Activated CD8-positive, alpha-beta memory T cell treated with anti-CD3 and anti-CD28 coated beads for 36 hours (primary cell): ENCODE measurements at regions not wholly inside any gene's neighbourhood (a gene's known extent, or its start where the extent isn't known, plus 50 kb on each side); places are given as distances from the start of the nearest gene placed in this dataset.

Experiments used
- CTCF ChIA-PET: fragments of 350-600 bp; sonication (Branson Sonifier 250); formaldehyde crosslinking; loops from one replicate; lab custom pipeline; 2021; ENCODE audit warnings: antibody characterized with exemption; lab: Charles Lee
- POLR2A ChIA-PET: fragments of 350-600 bp; sonication (Branson Sonifier 250); formaldehyde crosslinking; loops from one replicate; lab custom pipeline; 2021; ENCODE audit warnings: antibody characterized with exemption; lab: Charles Lee

DNA sequence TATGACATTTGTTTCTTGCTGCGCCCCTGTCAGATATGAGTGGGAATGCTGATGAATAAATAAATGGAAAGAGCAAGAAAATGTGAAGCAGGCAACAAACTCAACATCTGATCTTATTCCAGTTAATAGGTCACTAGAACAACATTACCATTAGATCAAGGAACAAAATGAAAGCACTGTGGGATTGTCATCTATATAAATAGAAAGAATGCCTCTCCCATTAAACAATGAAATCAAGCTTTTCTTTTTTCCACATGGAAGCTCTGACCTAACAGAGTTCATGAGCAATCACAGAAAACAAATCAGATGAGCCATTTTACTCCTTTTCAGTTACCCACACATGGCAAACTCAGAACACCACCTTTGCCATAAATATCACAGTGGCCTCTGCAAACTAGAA lies 354.8 kb downstream of the SUCLA2 start:
- ChIA-PET POLR2A (no interaction called here), CTCF (no interaction called here)

DNA sequence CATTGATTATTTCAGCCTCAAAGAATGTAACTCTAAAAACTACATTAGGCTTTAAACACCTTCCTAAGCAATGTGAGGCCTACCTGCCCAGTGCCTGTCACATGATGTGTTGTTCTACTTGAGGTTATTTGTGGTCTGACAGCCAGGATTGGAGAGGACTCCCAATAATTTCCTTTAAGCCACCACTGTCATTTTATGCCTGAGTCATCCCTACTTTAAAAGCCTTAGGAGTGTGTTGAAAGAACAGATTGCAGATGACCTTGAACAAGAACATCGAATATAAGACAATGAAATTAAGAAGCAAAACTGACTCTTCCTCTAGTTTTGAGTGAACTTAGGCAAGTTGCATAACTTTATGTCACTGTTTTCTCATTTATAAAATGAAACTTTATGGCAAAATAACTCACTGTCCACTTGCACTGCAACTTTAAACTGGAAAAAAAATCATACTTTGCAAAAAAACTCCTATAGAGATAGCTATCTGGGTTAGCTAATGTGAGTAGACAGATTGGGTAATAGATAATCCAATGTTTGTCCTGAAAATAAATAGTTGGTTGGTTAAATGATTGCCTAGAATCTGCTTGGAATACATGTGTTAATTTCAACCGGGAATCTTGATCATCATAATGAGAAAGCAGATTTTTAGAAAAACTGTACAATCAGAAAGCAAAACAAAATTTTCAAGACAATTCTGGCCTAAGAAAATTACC lies 361.2 kb downstream of the SUCLA2 start:
- POLR2A ChIA-PET = no interaction called here
- CTCF ChIA-PET = no interaction called here

DNA sequence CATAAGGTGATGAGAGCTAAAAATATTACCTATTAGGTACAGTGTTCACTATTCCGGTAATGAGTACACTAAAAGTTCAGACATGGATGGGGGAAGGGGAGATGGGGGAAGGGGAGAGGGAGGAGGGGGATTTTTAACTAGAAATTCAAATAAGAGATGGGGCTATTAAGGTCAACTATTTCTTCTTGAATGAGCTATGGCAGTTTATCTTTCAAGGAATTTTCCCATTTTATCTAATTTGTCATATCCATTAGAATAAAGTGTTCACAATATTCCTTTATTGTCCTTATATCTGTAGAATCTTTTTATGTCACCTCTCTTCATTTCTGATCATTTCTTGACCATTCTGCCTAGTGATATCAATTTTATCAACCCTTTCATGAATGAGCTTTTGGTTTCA lies 362.4 kb downstream of the SUCLA2 start:
- ChIA-PET POLR2A (no interaction called here), CTCF (no interaction called here)

DNA sequence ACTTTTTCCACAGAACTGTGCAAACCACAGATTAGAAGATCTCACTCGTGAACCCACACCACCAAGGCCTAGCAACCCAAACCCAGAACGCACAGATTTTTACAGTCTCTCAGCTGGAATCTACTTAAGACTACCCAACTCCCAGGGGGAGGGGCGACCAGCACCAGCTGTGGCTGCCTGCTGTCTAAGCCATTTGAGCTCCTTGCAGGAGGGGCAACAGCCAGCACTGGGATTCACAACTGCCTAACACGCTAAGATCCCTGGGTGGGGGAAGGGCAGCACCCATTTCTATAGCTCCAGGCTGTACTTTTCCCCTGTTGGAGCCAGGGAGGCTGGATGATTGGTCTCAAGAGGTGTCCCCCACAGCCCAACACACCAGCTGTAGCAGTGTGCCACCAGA lies 368.8 kb downstream of the SUCLA2 start:
- ChIA-PET POLR2A (no interaction called here), CTCF (no interaction called here)

DNA sequence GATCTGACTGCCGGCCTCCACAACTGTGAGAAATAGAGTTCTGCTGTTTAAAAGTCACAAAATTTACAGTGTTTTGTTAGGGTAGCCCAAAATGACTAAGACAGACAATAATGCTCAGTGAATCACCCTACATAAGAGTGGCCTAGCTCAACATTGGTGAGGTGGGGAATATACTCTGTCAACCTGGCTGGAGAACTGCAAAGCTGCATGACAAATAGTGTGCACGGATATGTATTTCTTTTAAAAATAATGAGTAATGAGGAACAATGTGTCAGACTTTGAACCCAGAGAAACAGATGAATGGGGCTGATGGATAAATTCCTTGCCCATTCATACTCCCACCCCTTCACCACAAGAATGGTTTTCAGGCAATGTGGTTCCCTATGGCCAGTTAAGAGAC lies 372.4 kb downstream of the SUCLA2 start:
- ChIA-PET CTCF (no interaction called here), POLR2A (no interaction called here)

DNA sequence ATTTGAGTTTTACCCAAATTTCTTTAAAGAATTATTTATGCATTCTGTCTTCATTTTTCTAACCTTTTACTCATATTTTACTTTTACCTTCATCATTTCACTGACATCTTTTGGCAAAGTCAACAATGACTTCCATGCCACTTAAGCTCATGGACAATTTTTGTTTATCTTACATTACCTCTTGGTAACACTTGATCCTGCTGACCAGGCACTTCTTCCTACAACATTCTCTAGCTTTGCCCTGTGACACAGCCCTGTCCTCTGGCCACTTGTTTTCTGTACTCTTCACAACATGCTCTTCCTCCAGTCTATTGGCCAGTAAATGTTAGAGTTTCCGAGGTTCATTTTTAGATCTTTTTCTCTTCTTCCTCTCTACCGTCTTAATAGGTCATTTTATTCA lies 377.2 kb downstream of the SUCLA2 start:
- ChIA-PET CTCF (no interaction called here), POLR2A (no interaction called here)

DNA sequence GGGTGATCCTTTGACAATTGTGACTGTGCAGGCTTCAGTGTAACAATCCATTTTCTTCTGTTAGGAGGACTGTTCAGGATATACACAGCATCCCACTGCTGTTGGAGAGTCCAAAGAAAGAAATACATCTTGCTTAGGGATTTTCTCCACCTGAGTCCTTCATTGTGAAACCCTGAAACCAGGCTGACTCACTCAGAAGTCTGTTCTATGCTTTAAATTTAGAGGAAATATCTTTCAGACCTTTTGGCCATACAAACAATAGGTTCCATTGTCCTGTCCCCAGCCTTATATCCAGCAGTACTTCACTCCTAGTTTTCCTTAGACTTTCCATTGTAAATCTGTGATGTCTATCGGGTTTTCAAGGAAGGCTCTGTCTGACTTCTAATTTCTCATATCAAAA lies 379.1 kb downstream of the SUCLA2 start:
- CTCF ChIA-PET = no interaction called here
- POLR2A ChIA-PET = no interaction called here

DNA sequence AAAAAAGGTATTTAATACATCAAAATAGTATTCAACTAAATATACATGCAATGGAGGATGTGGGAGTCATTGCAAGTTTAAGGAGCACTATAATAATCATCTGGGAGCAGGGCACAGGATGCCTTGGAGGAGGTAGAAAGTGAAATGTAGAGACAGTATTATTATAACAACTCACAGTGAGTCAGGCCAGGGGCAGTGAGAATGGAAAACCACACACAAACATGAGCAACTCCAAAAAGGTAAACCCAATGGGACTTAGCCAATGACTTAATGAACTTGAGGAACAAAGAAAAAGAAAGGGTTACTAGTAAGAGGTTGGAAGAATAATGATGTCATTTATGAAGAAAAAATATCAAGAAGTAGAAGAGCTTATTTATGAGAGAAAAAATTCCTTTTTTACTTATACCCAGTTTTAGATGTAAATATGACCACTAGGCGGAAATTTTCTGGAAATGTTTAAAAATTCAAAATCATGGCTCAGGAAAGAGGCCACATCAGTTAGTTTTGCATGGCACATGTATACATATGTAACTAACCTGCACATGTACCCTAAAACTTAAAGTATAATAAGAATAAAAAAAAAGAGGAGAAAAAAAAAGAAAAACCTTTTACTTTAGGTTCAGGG lies 389.3 kb downstream of the SUCLA2 start:
- ChIA-PET CTCF (no interaction called here), POLR2A (no interaction called here)

DNA sequence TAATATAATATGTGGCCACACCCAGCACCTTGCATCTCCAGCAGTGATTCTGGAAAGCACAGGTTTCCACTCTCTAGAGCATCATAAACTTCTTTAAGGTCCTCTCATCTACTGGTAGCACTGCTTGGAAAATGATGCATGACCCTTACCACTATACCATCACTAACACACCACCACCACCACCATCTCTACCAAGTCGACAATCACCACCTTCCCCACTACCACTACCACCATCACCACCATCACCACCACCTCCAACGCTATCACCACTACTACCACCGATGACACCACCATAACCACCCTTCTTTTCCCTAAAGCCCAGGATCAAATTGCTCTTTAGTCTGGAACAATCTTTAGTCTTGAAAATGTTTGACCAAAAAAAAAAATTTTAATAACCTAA lies 390.4 kb downstream of the SUCLA2 start:
- POLR2A ChIA-PET = no interaction called here

DNA sequence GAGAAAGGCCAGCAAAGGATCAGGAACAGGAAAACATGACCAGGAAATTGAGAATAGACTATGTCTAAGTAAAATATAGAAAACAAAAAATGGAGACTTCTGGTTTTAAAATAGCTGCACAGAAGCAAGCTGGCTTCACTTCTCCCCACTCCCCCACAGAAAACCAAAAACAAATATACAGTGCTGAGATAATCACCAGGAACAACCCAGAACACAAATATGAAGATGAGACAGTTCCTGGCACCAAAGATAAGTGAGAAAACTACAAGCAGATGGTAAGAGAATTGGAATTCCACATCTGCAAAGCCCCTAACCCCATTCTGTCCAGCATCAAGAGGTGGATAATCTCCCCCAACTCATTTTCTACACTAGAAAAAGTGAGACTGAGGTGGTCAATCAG lies 397.7 kb downstream of the SUCLA2 start:
- CTCF ChIA-PET = no interaction called here
- POLR2A ChIA-PET = no interaction called here

More for the DNA sequence above, 390.4 kb downstream of the SUCLA2 start:
- CTCF ChIA-PET = no interaction called here

DNA sequence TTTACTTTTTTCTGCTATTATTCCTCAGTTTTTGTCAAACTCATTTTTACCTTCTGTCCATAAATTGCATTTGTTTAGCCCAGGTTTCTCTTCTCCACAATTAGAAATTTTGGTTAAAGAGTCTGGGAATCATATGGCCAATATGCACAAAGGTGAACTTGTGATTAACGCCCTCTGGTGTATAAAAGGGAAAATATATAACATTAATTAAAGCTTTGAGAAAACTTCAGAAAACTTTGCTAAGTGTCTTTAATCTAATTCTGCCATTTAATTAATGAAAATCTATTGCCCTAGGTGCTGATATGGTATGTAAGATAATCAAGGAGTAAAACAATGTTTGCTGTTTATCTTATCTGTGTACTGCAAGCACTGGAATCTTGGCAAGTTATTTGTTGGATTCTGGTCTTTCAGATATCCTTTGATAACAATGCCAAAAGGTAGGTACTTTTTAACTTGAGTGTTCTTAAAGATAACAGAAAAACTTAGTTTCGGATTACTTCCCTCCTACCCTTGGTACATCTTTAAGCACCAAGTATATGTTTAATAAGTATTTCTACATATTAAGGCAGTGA lies 402.6 kb downstream of the SUCLA2 start:
- ChIA-PET POLR2A (no interaction called here), CTCF (no interaction called here)

DNA sequence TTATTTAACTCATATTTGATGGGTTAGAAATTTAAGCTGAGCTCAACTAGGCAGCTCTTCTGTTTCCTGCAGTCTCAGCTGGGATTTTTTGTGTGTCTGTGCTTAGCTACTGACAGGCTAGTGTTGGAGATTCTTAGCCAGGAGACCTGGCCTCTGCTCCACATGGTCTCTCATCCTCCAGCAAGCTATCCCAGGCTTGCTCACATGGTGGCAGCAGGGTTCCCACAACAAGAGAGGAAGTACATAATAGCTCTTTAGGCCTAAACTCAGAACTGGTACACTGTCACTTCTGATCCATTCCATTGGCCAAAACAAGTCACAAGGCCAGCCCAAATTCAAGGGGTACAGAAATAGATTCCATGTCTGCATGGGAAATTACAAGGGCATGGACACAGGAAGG lies 406.2 kb downstream of the SUCLA2 start:
- ChIA-PET CTCF (no interaction called here), POLR2A (no interaction called here)

DNA sequence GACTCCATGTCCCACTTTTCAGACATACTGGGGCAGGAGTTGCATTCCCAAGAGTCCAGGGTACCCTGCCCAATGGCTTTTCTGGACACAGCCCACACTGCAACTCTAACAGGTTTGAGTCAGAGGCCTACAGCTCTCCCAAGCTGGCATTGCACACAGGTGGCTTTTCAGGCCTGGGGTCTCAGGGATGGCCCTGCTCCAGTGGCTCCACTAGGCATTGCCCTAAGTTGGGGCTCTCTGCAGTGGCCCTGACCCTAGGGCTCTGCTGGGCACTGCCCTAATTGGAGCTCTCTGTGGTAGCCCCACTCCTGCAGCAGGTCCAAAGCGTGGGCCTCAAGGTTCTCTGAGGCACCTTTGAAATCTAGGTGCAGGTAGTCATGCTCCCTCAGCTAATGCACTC lies 408.8 kb downstream of the SUCLA2 start:
- ChIA-PET POLR2A (no interaction called here), CTCF (no interaction called here)

DNA sequence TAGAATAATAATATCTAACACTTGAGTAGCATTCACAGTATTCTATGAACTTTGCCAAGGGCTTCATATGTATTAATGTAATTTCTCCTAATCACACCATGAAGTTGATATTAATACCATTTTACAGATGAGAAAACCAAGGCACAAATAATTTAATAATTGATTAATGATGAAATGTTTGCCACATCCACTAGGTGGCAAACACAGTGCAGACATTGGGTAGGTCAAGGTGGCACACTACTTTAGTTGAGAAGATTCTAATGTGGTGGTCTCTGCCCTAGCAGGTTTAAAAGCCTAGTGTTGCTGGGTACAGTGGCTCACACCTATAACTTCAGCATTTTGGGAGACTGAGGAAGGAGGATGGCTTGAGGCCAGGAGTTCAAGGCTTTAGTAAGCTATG lies 412.4 kb downstream of the SUCLA2 start:
- CTCF ChIA-PET = no interaction called here
- POLR2A ChIA-PET = no interaction called here

DNA sequence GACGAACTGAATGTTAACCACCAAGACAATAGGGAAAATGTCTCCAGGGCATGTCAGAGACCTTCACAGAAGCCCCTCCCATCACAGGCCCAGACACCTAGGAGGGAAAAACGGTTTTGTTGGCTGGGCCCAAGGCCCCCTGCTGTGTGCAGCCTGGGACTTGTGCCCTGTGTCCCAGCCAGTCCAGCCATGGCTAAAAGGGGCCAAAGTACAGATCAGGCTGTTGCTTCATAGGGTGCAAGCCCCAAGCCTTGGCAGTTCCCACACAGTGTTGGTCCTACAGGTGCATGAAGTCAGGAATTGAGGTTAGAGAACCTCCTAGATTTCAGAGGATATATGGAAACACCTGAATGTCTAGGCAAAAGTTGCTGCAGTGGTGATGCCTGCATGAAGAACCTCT lies 428.7 kb downstream of the SUCLA2 start:
- ChIA-PET CTCF (no interaction called here), POLR2A (no interaction called here)

DNA sequence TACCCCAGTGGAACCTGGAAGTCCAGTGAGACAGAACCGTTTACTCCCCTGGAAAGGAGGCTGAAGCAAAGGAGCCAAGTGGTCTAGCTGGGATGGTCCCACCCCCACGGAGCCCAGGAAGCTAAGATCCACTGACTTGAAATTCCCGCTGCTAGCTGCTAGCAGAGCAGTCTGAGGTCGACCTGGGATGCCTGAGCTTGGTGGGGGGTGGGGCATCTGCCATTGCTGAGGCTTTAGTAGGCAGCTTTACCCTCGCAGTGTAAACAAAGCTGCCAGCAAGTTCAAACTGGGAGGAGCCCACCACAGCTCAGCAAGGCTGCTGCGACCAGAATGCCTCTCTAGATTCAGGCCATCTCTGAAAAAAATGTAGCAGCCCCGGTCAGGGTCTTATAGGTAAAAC lies 437.0 kb downstream of the SUCLA2 start:
- CTCF ChIA-PET = no interaction called here
- POLR2A ChIA-PET = no interaction called here

DNA sequence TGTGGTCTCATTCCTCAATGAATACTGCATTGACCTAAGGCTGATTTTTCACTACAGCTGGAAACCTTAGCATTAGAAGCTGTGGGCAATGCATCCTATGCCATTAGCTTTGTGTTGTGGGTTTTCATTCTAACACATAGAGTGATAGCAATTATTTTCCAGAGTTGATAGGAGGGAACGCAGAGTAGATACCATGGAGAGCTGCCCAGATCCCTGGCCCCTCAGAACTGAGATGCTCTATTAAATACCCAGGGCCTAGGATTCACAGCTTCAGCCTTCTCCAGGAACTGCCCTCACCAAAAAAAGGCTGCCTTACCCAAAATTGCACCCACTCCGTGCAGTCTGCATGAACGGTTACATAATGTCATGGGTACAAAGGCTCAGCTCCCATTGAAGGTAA lies 444.4 kb downstream of the SUCLA2 start:
- ChIA-PET POLR2A (no interaction called here), CTCF (no interaction called here)

DNA sequence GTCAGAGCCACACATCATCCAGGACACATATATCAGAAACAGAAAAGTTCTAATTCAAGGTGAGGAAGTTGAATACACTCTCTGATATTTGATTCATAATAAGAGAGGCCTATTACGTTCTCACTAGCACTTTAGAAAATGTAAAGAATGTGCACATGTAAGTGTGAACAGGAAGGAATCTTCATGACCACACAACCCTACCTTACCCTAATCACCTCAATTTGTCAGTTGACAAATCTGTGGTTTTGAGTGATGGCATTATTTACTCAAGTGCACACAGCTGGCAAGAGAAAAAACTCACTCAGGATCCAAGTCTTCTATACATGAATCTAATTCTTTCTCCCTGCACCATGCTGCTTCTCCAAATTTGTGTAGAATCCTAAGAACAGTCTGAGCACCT lies 445.8 kb downstream of the SUCLA2 start:
- ChIA-PET CTCF (no interaction called here), POLR2A (no interaction called here)

DNA sequence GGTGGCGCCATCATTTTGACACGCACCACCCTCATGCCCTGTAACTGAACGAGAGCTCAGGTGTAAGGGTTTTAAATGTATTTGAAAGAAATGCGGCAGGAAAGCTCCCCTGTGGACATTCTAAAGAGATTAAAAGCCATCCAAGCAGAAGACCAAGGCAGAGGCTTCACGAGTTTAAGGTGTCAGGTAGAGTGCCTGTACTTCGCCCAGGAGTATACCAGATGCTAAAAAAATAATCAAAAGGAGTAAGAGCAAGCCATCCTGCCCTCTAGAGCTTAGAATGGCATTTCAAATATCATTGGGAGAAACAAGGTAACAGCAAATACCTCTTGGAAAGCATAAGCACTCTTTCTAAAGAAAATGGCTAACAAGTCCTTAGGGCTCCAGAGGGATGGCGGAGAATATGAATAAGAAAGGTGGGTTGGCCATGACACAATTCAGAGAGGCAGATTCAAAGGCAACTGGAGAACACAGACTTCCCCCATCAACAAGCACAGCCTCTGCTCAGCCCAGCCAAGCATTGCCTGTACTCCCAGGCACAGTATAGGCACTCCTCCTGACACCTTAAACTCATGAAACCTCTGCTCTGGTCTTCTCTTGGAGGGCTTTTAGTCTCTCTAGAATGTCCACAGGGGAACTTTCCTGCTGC lies 447.6 kb downstream of the SUCLA2 start:
- CTCF ChIA-PET = no interaction called here

DNA sequence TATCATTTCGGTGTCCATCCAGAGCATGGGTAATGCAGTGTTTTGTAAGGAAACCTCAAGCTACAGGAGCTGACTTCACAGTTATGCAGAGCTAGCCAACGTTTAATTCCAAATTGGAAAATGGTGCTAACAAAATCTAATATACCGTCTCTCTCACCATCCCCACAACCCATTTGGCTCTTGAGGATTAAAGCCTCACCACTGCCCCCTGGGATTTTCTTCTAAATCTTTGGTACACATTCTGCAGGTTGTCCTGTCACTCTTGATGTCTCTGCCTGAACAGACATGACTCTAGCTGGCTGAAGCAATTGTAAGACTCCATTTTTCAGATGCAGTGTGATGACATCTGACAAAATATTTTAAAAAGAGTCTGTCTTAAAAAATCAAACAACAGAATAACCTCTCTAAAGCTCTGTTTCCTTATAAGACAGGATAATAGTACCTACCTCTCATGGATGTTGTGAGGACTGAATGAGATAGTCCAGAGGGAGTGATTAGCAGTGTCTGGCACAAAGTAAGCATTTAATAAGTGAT lies 451.8 kb downstream of the SUCLA2 start:
- CTCF ChIA-PET = no interaction called here
- POLR2A ChIA-PET = no interaction called here

More for the DNA sequence above, 447.6 kb downstream of the SUCLA2 start:
- POLR2A ChIA-PET = no interaction called here
